GM21786 (cell line): ENCODE measurements at regions not wholly inside any gene's neighbourhood (a gene's known extent, or its start where the extent isn't known, plus 50 kb on each side); places are given as distances from the start of the nearest gene placed in this dataset.
"Not testable (repeated sequence)": the region's sequence is repeated elsewhere in the genome, so short reads cannot be mapped to it uniquely, and the experiment has no call there.

Experiments used
- ATAC-seq: cut with Tn5 transposase; IDR thresholded peaks from one replicate; pipeline ENCODE4 v1.9.1; 2021; ENCODE audit not compliant: unreplicated experiment

DNA sequence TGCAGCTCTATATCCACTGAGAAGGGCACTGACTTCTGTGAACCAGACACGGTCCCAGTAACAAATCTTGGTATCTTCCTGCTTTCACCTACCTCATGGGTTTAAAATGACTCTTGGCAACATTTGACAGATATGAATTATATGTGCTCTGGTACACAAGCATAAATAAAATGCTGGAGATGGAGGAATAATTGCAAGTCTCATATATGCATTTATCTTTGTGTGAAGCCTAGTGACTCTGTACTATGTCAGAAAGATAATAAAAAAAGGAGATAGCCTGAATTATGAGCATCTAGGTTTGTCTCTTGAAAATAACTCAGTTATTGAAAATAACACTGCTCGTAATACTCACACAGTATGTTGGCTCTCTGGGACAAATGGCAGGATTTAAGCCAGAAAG is 167.1 kb upstream of the CRBN start:
- no peak for ATAC-seq

GRCh38 chr3:3342141-3342540 is 162.7 kb upstream of the CRBN start:
- no peak for ATAC-seq

DNA sequence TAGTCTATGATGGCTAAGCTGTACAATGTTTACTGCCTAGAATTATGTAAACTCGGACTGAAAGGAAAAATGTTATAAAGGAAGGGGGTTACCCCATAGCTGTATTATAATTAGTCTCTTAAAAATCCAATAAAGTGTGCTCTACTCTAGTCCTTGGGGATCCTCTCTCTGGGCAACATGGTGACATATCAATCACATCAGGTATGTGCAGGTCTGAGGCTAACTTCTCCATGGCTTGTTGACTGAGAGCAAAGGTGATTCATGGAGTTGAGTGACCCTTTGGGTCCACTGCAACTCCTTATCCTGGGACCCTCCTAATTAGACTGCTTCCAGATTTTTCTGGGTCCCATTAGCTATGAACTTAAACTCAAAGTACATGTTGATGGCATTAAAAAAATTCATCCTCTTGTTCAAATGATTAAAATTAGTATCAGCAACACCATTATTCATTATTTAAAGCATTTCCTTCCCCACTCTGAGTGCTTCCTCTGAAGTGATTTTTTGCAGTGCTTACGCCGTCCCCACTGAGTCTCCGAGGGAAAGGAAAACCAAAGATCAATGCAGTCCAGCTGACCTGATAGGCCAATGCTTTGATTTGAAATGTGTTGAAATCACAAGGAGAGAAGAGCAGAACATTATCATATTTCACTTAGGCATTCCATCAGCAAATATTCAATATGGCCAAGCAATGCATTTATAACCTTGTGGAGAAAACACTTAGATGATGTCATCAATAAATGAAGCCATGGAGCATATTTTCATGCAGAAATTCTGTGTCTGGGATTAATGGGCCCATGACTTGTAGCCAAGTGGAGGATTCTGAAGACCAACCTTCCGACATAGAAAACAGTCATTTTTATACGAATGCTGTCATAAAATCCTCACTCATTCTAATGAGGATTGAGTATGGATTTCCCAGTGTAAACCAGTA is 161.7 kb upstream of the CRBN start:
- no peak for ATAC-seq

GRCh38 chr3:3340526-3340925 is 161.0 kb upstream of the CRBN start:
- ATAC-seq = no peak

- no peak for ATAC-seq
These were observed 156.4 kb upstream of the CRBN start for GRCh38 chr3:3335903-3336302.

GRCh38 chr3:3334491-3334890 is 155.0 kb upstream of the CRBN start:
- no peak for ATAC-seq

DNA sequence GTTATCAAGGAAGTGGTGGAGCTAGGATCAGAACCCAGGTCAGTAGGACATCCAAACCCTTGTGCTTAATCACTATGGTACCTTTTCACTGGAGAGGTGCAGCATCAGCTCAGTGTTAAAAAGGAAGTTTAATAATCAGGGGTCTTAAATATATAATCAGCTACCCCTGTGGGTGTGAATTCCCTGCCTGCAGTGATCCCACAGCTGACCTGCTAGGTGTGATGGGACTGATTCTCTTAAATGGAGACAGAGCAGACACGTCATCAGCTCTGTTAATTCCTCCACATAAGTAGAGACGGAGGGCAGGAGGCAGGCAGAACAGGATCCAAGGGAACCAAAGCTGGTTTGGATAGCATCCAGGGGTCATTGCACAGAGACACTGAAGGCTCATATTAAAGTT is 154.1 kb upstream of the CRBN start:
- ATAC-seq = no peak

- ATAC-seq = no peak
These were observed 137.0 kb upstream of the CRBN start for GRCh38 chr3:3316521-3316920.

DNA sequence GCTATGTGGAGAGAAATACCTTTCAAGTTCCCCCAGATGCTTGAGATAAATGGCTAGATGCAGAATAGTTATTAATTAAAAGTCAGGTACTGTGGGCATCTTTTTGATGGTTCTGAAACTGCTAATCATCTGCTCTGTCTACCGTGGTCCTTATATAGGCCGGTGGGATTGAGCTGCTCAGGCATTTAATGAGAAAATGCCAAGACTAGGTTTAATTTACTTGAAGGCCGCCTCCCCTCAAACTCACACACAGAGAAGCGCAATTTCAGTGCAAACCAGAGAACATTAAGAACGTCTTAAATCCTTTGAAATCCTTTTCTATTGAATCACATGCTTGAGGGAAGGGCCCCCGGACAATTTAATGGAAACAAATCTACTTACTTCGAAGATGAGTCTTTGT is 136.4 kb upstream of the CRBN start:
- no peak for ATAC-seq

DNA sequence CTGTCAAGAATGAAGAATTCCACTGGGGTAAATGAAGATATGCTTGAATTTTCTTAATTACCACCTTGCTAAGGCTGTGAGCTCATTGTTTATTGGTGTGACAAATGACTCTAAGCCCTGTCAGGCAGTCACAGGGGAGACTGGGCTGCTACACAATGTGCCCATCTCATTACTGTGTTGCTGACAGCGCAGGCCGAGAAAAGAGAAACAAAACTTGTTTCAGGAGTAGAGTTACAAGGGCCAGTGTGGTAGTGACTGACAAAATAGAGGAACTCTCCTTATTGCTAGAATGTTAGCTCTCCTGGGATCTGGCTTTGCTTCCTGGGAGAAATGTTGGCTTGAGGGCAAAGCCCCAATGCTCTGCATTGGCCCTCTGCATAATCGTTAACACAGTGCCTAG is 130.4 kb upstream of the CRBN start:
- no peak for ATAC-seq

DNA sequence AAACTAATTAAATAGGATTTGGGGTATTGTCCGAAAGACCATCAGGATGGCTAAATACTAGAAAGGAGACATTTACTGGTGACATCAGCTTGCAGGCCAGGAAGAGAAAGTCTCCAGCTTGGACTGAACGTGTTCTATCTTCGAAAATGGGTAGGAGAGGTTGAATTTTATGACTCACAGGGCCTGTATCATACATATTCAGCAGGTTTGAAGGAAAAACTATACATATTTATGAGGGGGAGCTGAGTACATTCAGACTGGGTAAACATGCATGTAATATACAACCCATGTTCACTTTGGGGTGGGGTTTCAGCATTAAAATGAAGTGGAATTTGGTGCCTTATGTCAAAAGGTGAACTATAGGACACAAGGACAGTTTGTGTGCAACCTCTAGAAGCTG is 129.3 kb upstream of the CRBN start:
- no peak for ATAC-seq

- no peak for ATAC-seq
These were observed 128.0 kb upstream of the CRBN start for GRCh38 chr3:3307491-3307890.

GRCh38 chr3:3305841-3306240 is 126.3 kb upstream of the CRBN start:
- ATAC-seq = no peak

- ATAC-seq = no peak
These were observed 125.6 kb upstream of the CRBN start for GRCh38 chr3:3305084-3305483.

DNA sequence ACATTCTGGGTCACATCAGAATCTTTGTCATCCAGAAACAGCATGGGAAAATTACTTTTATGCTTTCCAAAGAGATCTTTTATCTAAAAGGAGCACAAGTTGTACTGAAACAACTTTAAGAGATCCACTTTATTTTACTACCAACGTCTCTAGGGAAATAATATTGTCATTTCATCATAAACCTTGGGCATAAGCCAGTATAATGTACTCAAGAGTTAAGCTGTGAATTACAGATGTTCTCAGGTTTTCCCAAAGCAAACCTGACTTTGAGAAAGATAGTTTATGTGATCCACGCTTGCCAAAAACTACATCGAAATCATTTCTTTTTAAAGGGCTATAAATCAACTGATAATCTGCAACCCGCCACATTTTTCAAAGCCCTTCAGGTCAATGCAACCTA is 124.1 kb upstream of the CRBN start:
- no peak for ATAC-seq

GRCh38 chr3:3302964-3303363 is 123.5 kb upstream of the CRBN start:
- no peak for ATAC-seq

DNA sequence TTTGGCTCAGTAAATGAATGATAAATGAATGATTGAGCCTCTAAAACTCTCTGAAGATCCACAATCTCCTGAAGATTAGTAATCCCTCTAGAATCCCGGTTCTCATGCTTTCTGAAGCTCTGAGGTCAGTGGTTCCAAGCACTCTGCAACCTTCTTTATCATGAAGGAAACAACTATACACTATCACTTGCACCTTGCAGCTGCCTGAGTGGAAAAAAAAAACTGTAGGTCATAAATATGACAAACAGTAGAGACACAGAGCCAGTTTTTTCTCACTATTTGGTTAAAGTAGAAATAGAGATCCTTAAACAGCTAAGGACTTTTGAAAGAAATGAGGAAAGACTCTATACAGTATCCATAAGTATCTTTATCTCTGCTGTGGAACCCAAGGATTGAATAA is 122.0 kb upstream of the CRBN start:
- no peak for ATAC-seq

DNA sequence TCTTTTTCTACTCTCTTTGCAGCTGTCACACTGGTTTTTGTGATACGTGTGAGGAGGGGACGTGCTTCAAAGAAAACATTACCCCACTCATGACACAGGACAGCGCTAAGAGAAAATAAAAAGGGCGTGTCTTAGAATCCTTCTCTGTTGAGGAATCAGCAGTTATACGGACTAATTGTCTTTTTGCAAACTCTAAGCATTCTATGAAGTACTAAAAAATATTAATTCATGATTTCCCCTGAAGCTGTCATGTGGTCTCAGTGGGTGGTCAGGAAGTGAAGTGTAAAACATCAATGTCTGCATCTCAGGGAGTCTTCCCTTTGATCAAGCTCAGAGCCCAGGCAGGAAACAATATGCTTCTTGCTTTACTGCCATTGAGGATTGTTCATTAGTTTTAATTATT is 117.5 kb upstream of the CRBN start:
- ATAC-seq = no peak

GRCh38 chr3:3295586-3295985 is 116.1 kb upstream of the CRBN start:
- ATAC-seq = no peak

DNA sequence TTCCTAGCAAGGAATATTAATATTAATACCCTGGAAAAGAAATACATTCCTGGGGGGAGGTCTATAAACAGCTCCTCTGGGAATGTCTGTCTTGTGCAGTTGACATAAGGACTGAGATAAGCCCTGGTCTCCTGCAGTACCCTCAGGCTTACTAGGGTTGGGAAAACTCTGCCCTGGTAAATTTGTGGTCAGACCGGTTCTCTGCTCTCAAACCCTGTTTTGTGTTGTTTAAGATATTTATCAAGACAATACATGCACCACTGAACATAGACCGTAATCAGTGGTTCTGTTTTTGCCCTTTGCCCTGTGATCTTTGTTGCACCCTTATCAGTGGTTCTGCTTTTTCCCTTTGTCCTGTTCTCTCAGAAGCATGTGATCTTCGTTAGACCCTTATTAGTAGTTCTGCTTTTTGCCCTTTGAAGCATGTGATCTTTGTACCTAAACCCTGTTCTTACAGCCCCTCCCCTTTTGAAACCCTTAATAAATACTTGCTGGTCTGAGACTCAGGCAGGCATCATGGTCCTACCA is 112.3 kb upstream of the CRBN start:
- ATAC-seq = not testable (repeated sequence)

GRCh38 chr3:3288255-3288654 is 108.8 kb upstream of the CRBN start:
- ATAC-seq = no peak

DNA sequence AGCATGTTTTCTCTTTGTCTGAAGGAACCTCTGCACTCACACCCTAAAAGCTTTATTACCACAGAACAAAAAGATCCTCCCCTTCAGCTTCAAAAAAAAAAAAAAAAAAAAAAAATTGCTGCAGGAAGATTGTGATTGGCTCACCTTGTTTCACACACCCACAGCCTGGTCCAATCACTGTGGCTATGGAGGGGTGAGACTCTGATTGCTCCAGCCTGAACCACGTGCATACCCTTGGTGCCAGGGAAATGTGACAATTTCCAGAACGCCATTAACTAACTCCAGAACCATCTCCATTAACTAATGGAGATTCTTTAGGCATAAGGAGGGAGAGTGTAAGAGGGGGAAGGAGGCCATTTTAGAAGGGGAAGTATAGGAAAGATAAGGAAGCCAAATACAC is 106.5 kb upstream of the CRBN start:
- no peak for ATAC-seq

- peak; percentile 70 for ATAC-seq
These were observed 101.5 kb upstream of the CRBN start for GRCh38 chr3:3281024-3281423.
